ENCODE measurements at regions not wholly inside any gene's neighbourhood (a gene's known extent, or its start where the extent isn't known, plus 50 kb on each side); places are given as distances from the start of the nearest gene placed in this dataset.
"Not testable (repeated sequence)": the region's sequence is repeated elsewhere in the genome, so short reads cannot be mapped to it uniquely, and the experiment has no call there.

DNA sequence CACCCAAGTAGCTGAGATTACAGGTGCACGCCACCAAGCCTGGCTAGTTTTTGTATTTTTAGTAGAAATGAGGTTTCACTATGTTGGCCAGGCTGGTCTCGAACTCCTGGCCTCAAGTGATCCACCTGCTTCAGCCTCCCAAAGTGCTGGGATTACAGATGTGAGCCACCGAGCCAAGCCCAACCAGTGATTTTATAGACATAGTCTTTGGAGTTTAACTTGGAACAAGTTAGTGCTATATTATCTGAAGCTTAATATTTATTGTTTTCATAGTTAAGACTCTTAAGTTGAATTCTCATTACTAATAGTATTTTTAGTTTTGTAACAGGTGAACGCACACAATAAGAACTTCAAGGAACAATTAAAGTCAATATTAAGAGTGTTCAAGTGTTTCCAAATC lies 122.1 kb downstream of the SPAG6 start:
- intact Hi-C loops (cut with DNase I, micrococcal nuclease); ATAC-seq (ENCODE audit: poor library complexity); POLR2A ChIA-PET; DNase-seq; H3K4me3 Mint-ChIP-seq; H3K4me1 ChIP-seq (ENCODE audit: insufficient read depth, low read length); H3K36me3 ChIP-seq (ENCODE audit: insufficient read depth, low read length); H3K27ac ChIP-seq (ENCODE audit: low read depth in 1 of 2, low read length in 2 of 2); H3K9me3 ChIP-seq (ENCODE audit: control insufficient read depth in 1 of 2, insufficient read depth in 1 of 2, low read length in 2 of 2); H3K36me3 Mint-ChIP-seq (ENCODE audit: low read depth); H3K27me3 ChIP-seq (ENCODE audit: control insufficient read depth in 1 of 2, insufficient read depth in 2 of 2, low read length in 2 of 2); H3K4me3 ChIP-seq (ENCODE audit: low read length); CTCF ChIA-PET; H3K27ac Mint-ChIP-seq; H3K9me3 Mint-ChIP-seq; H3K4me1 Mint-ChIP-seq (ENCODE audit: low read depth): not testable (repeated sequence)
- H3K27me3 Mint-ChIP-seq, result peaks cover 22% of the 10 kb centered on the region

DNA sequence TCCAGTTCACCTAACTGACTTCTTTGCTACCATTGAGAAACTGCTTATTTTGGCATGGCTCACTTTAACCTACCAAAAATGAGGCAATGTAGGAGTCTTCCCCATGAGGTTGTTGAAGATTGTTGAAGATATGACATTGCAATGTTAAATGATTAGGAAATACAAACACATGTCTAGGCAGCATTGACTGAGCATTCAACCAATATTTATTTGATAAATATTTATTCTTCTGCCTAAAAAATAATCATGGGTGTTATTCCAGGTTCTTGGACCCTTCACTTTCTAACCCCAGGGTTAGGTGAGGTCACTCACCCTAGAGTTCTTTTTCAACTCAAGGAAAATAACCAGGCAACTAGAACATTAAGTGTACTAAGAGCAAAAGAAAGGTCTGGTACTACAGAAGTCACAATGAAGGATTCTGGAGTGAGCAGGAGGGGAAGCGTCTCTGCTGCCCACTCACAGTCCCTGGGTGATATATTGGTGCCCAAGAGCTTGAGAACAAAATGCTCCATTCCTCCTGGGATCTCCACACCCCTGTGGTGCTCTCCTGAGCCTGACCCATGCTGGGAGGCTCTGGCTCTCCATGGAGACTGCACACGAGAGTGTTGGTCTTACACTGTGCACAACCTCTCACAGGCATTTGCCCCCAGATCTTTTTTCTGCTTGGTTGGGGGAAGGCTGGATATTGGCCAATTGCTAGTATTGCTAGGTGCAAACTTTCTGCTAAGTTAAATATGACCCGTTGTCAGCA lies 123.4 kb downstream of the SPAG6 start:
- POLR2A ChIA-PET, result no interaction called here

DNA sequence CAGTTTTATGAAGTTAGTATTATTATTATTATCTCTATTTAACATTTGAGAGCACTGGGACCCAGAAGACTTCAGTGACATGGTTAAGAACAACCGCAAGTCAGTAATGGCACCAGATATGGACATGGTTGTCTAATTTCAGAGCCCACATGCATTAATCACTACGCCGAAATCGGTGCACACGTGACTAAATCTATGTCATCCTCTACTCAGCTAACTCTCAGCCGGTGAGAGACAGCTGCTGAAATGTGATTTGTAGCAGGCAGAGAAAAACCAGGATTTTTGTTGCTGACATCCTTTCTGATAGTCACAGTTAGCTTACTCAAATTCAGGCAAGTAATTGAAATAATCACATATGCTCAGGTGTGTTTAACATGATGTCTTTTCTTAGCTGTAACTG lies 127.7 kb downstream of the SPAG6 start:
- Mint-ChIP-seq H3K4me3 (no peak overlapping the region), H3K36me3 (ENCODE audit: low read depth) (no peaks in the 10 kb centered on the region), H3K27ac (no peak overlapping the region), H3K9me3 (no peaks in the 10 kb centered on the region), H3K4me1 (ENCODE audit: low read depth) (peaks cover 16% of the 10 kb centered on the region), H3K27me3 (peaks cover 66% of the 10 kb centered on the region)
- intact Hi-C loops (cut with DNase I, micrococcal nuclease), result no loop called here
- H3K9me3 ChIP-seq (ENCODE audit: control insufficient read depth in 1 of 2, insufficient read depth in 1 of 2, low read length in 2 of 2), result peaks cover 0 to 24% of the 10 kb centered on the region in 2 experiments
- ATAC-seq (ENCODE audit: poor library complexity) (no peak), DNase-seq (no peak)
- ChIA-PET CTCF (no interaction called here), POLR2A (interaction anchor here (1.3 kb wide), 1 partner anchor 14 kb away, joined by 3 read pairs; no protein-coding TSS in a partner anchor)
- no peak overlapping the region for H3K27ac ChIP-seq (ENCODE audit: low read depth in 1 of 2, low read length in 2 of 2)
- H3K4me3 ChIP-seq (ENCODE audit: low read length), result no peak overlapping the region
- peaks cover 22% of the 10 kb centered on the region for H3K4me1 ChIP-seq (ENCODE audit: insufficient read depth, low read length)
- TF ChIP-seq, protein P1, sequence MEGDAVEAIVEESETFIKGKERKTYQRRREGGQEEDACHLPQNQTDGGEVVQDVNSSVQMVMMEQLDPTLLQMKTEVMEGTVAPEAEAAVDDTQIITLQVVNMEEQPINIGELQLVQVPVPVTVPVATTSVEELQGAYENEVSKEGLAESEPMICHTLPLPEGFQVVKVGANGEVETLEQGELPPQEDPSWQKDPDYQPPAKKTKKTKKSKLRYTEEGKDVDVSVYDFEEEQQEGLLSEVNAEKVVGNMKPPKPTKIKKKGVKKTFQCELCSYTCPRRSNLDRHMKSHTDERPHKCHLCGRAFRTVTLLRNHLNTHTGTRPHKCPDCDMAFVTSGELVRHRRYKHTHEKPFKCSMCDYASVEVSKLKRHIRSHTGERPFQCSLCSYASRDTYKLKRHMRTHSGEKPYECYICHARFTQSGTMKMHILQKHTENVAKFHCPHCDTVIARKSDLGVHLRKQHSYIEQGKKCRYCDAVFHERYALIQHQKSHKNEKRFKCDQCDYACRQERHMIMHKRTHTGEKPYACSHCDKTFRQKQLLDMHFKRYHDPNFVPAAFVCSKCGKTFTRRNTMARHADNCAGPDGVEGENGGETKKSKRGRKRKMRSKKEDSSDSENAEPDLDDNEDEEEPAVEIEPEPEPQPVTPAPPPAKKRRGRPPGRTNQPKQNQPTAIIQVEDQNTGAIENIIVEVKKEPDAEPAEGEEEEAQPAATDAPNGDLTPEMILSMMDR (IDR thresholded peaks at IDR 0.05), result no peak
- peaks cover 33 to 59% of the 10 kb centered on the region in 2 experiments for H3K27me3 ChIP-seq (ENCODE audit: control insufficient read depth in 1 of 2, insufficient read depth in 2 of 2, low read length in 2 of 2)
- H3K36me3 ChIP-seq (ENCODE audit: insufficient read depth, low read length), result no peaks in the 10 kb centered on the region

More for the DNA sequence above, 123.4 kb downstream of the SPAG6 start:
- Mint-ChIP-seq H3K9me3 (no peaks in the 10 kb centered on the region), H3K4me1 (ENCODE audit: low read depth) (no peaks in the 10 kb centered on the region), H3K27me3 (peaks cover 33% of the 10 kb centered on the region), H3K36me3 (ENCODE audit: low read depth) (no peaks in the 10 kb centered on the region), H3K27ac (no peak overlapping the region), H3K4me3 (no peak overlapping the region)
- no peak overlapping the region for H3K27ac ChIP-seq (ENCODE audit: low read depth in 1 of 2, low read length in 2 of 2)
- no peaks in the 10 kb centered on the region for H3K4me1 ChIP-seq (ENCODE audit: insufficient read depth, low read length)
- TF ChIP-seq, protein P1 (IDR thresholded peaks at IDR 0.05), result no peak
- intact Hi-C loops (cut with DNase I, micrococcal nuclease), result no loop called here
- H3K27me3 ChIP-seq (ENCODE audit: control insufficient read depth in 1 of 2, insufficient read depth in 2 of 2, low read length in 2 of 2), result peaks cover 4 to 17% of the 10 kb centered on the region in 2 experiments
- no peaks in the 10 kb centered on the region for H3K9me3 ChIP-seq (ENCODE audit: control insufficient read depth in 1 of 2, insufficient read depth in 1 of 2, low read length in 2 of 2)
- CTCF ChIA-PET, result no interaction called here
- no peaks in the 10 kb centered on the region for H3K36me3 ChIP-seq (ENCODE audit: insufficient read depth, low read length)
- DNase-seq, result no peak
- H3K4me3 ChIP-seq (ENCODE audit: low read length), result no peak overlapping the region
- no peak for ATAC-seq (ENCODE audit: poor library complexity)

DNA sequence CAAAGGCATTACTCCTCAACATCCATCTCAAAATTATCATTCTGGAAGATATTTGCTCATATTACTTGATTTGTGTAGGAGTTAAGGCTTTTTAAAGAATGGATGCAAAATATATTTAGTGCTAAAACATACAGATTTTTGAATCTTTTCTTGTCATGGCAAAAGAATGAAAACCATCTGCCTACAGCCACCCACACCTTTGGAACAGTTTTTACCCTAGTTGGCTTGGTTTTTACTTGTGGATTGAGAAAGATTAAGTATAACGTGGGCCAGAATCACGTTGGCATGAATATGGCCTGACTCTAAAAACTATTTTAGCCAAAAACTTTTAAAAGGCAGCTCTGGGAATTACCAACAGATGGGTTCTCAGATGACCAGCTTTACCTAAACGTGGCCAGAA lies 128.2 kb downstream of the SPAG6 start:
- no peak for ATAC-seq (ENCODE audit: poor library complexity)
- ChIA-PET POLR2A (interaction anchor here (1.2 to 1.3 kb wide), 2 partner anchors 14 to 37 kb away, joined by 3 to 4 read pairs; no protein-coding TSS in a partner anchor), CTCF (no interaction called here)
- TF ChIP-seq, protein P1 (IDR thresholded peaks at IDR 0.05), result no peak
- Histone ChIP-seq H3K4me1 (ENCODE audit: insufficient read depth, low read length) (peaks cover 22% of the 10 kb centered on the region), H3K4me3 (ENCODE audit: low read length) (no peak overlapping the region), H3K36me3 (ENCODE audit: insufficient read depth, low read length) (no peaks in the 10 kb centered on the region), H3K9me3 (ENCODE audit: control insufficient read depth in 1 of 2, insufficient read depth in 1 of 2, low read length in 2 of 2) (peaks cover 0 to 24% of the 10 kb centered on the region in 2 experiments), H3K27ac (ENCODE audit: low read depth in 1 of 2, low read length in 2 of 2) (no peak overlapping the region), H3K27me3 (ENCODE audit: control insufficient read depth in 1 of 2, insufficient read depth in 2 of 2, low read length in 2 of 2) (peaks cover 33 to 63% of the 10 kb centered on the region in 2 experiments)
- intact Hi-C loops (cut with DNase I, micrococcal nuclease), result no loop called here
- peaks cover 70% of the 10 kb centered on the region for H3K27me3 Mint-ChIP-seq
- no peak overlapping the region for H3K27ac Mint-ChIP-seq
- DNase-seq, result no peak
- no peaks in the 10 kb centered on the region for H3K9me3 Mint-ChIP-seq
- peaks cover 16% of the 10 kb centered on the region for H3K4me1 Mint-ChIP-seq (ENCODE audit: low read depth)
- no peak overlapping the region for H3K4me3 Mint-ChIP-seq
- H3K36me3 Mint-ChIP-seq (ENCODE audit: low read depth), result no peaks in the 10 kb centered on the region

Data from CD4-positive, alpha-beta T cell (primary cell).